Smooth muscle cell of the brain vasculature (primary cell): ENCODE measurements at regions not wholly inside any gene's neighbourhood (a gene's known extent, or its start where the extent isn't known, plus 50 kb on each side); places are given as distances from the start of the nearest gene placed in this dataset.

Source experiments
- DNase-seq: peaks from one replicate; pipeline ENCODE4 v3.0.0-alpha.2; 2012; ENCODE audit warnings: low read depth, low spot score

GRCh38 chrX:131703646-131704045, 159.8 kb downstream of the OR13H1 start:
- DNase-seq = no peak

GRCh38 chrX:131704136-131704695, 160.3 kb downstream of the OR13H1 start:
- peak; percentile 70 for DNase-seq

- no peak for DNase-seq
Measured at GRCh38 chrX:131709553-131709952, 165.7 kb downstream of the OR13H1 start.

DNA sequence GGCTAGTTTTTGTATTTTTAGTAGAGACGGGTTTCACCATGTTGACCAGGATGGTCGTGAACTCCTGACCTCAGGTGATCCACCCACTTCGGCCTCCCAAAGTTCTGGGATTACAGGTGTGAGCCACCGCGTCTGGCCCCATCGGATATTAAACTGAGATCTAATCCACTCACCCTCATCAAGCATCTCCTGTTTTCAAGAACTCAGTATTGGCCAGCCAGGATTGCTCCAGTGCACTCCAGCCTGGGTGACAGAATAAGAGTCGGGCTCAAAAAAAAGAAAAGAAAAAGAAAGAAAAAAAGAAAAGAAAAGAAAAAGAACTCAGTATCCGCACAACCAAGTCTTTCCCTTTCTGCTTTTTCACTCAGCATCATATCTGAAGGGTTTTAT, 167.6 kb downstream of the OR13H1 start:
- DNase-seq = no peak

- DNase-seq = no peak
Measured at GRCh38 chrX:131723646-131724045, 179.8 kb downstream of the OR13H1 start.

- no peak for DNase-seq
Measured at GRCh38 chrX:131724292-131724691, 180.4 kb downstream of the OR13H1 start.

DNA sequence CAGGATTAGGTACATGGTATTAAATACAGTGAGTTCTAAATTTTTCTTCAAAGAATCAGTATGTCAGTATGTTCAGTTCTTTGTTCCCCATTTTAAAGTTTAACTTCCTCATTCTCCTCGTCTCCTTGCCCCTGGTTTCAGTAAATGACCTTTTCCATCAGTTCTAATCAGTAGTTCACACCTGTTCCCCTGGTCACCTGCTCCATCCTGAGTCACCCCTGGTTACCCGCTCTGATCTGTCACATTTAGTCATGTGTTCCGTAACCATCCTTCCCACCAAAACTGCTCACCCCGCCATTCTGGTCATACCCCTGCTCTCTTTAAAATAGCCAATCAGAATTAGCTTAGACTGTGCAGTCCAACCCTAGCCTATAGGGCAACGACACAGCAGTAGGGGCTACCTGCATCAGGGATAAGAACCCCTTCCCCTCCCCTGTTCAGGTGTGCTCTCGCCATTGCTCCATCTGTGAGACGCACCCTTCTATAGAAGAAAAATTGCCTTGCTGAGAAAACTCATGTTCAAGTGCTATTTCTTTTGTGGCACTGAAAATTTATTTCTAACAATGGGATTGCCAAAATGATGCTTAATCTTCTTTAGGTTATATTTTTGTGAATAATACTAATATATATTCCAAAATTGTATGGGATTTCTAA, 181.3 kb downstream of the OR13H1 start:
- DNase-seq = no peak

GRCh38 chrX:131727778-131728177, 183.9 kb downstream of the OR13H1 start:
- DNase-seq = no peak

DNA sequence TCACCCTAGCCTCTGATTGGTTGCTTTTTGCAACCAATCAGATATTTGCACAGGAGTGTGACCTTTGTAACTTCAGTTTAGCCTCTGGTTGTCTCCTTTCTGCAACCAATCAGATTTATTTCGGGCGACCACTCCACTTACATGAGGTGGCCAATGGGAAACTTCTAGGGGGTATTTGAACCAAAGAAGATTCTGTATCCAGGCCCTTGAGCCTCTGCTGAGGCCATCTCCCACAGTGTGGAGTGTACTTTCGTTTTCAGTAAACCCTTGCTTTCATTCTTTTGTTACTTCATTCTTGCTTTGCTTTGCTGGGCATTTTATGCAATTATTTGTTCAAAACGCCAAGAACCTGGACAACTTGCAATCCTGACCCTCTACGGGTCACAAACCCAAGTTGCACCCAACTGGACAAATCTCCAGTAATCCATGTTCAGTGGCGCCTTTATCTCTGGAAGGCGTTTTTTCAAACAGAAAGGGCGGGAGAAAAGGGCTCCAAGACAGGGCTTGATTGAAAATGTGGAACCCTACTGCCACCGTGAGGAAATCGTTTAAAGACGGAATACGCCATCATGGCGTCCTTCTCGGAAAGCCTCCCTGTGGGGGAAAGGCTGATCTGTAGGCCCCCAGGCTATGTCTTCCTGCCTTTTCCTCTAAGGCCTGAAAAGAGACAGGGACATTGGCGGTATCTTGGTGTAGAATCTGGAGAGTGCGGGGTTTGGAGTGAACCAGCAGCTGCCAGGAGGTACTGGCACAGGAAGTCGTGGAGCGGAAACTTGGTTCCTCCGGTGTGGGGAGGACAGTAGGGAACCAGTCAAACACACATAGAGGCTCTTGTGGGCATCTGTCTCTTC, 184.6 kb downstream of the OR13H1 start:
- DNase-seq = no peak

DNA sequence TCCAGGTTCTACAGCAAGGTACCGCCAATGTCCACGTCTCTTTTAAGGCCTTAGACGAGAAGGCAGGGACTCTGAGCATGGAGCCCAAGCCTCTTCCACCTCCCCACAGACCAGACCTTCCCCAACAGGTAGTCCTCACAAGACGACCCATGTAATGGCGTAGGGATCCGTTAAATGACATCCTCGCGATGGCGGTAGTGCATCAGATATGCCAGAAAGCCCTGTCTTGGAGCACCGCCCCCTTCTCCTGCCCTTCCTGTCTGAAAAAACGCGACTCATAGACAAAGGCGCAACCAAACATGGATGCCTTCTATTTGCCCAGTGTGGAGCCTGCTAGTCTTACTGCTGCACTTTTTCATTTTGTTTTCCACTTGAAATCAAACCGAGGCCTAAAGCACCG, 185.4 kb downstream of the OR13H1 start:
- DNase-seq = peak; percentile 70

DNA sequence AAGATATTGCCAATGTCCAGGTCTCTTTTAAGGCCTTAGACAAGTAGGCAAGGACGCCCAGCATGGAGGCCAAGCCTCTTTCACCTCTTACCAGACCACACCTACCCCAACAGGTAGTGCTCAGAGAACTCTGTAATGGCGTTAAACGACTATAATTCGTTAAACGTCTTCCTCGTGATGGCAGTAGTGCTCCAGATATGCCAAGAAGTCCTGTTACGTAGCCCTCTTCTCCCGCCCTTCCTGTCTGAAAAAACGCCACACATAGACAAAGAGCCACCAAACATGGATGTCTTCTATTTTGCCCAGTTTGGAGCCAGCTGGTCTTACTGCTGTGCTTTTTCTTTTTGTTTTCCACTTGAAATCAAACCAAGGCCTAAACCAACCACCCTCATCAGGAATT, 190.7 kb downstream of the OR13H1 start:
- DNase-seq = no peak

- no peak for DNase-seq
Measured at GRCh38 chrX:131735127-131735526, 191.3 kb downstream of the OR13H1 start.

GRCh38 chrX:131739823-131740222, 195.9 kb downstream of the OR13H1 start:
- no peak for DNase-seq

GRCh38 chrX:131741103-131741581, 197.3 kb downstream of the OR13H1 start:
- DNase-seq = no peak

- DNase-seq = no peak
Measured at GRCh38 chrX:131745942-131746489, 202.1 kb downstream of the OR13H1 start.

DNA sequence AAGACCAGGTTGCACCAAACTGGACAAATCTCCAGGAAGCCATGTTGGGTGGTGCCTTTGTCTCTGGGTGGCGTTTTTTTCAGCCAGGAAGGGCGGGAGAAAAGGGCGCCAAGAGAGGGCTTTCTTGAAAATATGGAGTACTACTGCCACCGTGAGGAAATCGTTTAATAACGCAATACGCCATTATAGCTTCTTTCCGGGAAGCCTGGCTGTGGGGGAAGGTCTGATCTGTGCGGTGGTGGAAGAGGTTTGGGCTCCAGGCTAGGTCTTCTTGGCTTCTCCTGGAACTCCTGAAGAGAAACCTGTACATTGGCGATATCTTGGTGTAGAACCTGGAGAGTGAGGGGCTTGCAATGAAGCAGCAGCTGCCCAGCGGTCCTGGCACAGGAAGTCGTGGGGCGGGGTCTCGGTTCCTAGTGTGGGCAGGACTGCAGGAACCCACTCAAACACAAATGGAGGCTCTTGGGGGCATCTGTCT, 202.7 kb downstream of the OR13H1 start:
- peak; percentile 74 for DNase-seq

- peak; percentile 68 for DNase-seq
Measured at GRCh38 chrX:131747173-131747572, 203.3 kb downstream of the OR13H1 start.

- DNase-seq = peak; percentile 80
Measured at GRCh38 chrX:131752493-131753198, 208.8 kb downstream of the OR13H1 start.

DNA sequence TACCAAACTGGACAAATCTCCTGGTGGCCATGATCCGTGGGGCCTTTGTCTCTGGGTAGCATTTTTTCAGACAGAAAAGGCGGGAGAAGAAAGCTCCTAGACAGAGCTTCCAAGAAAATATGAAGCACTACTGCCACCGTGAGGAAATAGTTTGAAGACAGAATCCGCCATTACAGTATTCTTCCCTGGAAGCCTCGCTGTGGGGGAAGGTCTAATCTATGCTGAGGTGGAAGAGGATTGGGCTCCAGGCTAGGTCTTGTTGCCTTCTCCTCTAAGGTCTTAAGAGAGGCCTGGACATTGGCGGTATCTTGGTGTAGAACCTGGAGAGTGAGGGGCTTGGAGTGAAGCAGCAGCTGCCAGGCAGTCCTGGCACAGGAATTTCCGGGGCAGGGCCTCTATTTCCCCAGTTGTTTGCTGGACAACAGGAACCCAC, 218.9 kb downstream of the OR13H1 start:
- peak; percentile 63 for DNase-seq

DNA sequence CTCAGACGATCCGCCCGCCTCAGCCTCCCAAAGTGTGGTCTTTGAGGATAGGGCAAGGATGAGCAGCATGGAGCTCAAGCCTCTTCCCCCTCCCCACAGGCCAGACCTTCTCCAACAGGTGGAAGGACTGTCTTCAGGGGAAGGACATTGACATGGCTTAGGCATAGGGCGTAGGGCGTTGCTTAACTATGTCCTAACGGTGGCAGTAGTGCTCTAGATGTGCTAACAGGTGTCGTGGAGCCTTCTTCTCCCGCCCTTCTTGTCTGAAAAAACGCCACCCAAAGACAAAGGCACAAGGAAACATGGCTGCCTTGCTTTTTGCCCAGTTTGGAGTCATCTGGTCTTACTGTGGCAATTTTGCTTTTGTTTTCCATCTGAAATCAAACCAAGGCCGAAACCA, 219.8 kb downstream of the OR13H1 start:
- no peak for DNase-seq

DNA sequence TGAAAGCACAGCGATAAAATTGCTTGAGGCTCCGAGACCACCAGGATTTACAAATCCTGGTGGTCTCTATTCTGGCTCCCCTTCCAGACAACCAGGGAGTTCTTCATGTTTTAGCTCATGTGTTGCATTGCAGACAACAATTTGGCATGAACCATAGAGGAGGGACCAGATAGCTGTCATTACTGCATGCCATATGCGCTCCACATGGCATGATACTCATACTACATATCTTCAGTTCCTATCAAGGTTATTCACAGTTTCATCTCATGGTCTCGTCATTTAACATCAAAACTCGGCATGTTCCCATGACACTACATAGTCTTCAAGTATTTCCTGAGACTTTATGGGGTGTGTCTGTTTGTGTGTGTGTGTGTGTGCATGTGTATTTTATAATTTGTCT, 220.3 kb downstream of the OR13H1 start:
- no peak for DNase-seq
